ENCODE measurements at regions not wholly inside any gene's neighbourhood (a gene's known extent, or its start where the extent isn't known, plus 50 kb on each side); places are given as distances from the start of the nearest gene placed in this dataset.

GRCh38 chr14:59126714-59127436 is 61.6 kb upstream of the DAAM1 start:
- no peak overlapping the region for H3K4me3 Mint-ChIP-seq
- H3K4me3 ChIP-seq (ENCODE audit: low read length), result no peak overlapping the region
- no peaks in the 10 kb centered on the region for H3K36me3 ChIP-seq (ENCODE audit: control insufficient read depth, insufficient read depth, low read length)
- peak; percentile 92 for TF ChIP-seq CTCF (conservative IDR thresholded peaks at IDR 0.05)
- H3K9me3 Mint-ChIP-seq, result no peaks in the 10 kb centered on the region
- H3K9me3 ChIP-seq (ENCODE audit: control insufficient read depth, low read length), result no peaks in the 10 kb centered on the region
- no peaks in the 10 kb centered on the region for H3K4me1 ChIP-seq (ENCODE audit: control insufficient read depth, insufficient read depth, low read length)
- WGBS, 2 experiments (ENCODE audit: insufficient coverage in 1 of 2, insufficient read length in 1 of 2), result 40 to 49% methylated on average over 3 of the region's 4 CpGs
- no peaks in the 10 kb centered on the region for H3K27me3 ChIP-seq (ENCODE audit: control insufficient read depth, insufficient read depth, low read length, poor library complexity, severe bottlenecking)
- DNase-seq, result peak; percentile 58
- no peaks in the 10 kb centered on the region for H3K27me3 Mint-ChIP-seq (ENCODE audit: insufficient read depth)
- H3K4me1 Mint-ChIP-seq, result no peaks in the 10 kb centered on the region
- no peaks in the 10 kb centered on the region for H3K36me3 Mint-ChIP-seq (ENCODE audit: low read depth)
- no peak overlapping the region for H3K9ac ChIP-seq (ENCODE audit: extremely low read depth, low read length, poor library complexity, severe bottlenecking)
- H3K27ac Mint-ChIP-seq, result no peak overlapping the region
- no peak overlapping the region for H3K27ac ChIP-seq (ENCODE audit: low read depth, low read length)

GRCh38 chr14:59127437-59127732 is 61.1 kb upstream of the DAAM1 start:
- H3K9me3 Mint-ChIP-seq, result no peaks in the 10 kb centered on the region
- no peak overlapping the region for H3K4me3 ChIP-seq (ENCODE audit: low read length)

GRCh38 chr14:59130462-59130861 is 58.0 kb upstream of the DAAM1 start:
- DNase-seq, result no peak
- 86 to 90% methylated on average over 6 to 7 of the region's 7 CpGs for WGBS, 2 experiments (ENCODE audit: insufficient coverage in 1 of 2, insufficient read length in 1 of 2)
- H3K4me1 Mint-ChIP-seq, result no peaks in the 10 kb centered on the region
- H3K9me3 Mint-ChIP-seq, result no peaks in the 10 kb centered on the region
- no peaks in the 10 kb centered on the region for H3K9me3 ChIP-seq (ENCODE audit: control insufficient read depth, low read length)
- H3K27ac ChIP-seq (ENCODE audit: low read depth, low read length), result no peak overlapping the region
- H3K27me3 Mint-ChIP-seq (ENCODE audit: insufficient read depth), result no peaks in the 10 kb centered on the region
- no peak overlapping the region for H3K4me3 Mint-ChIP-seq
- no peaks in the 10 kb centered on the region for H3K27me3 ChIP-seq (ENCODE audit: control insufficient read depth, insufficient read depth, low read length, poor library complexity, severe bottlenecking)
- no peaks in the 10 kb centered on the region for H3K4me1 ChIP-seq (ENCODE audit: control insufficient read depth, insufficient read depth, low read length)
- no peak for TF ChIP-seq CTCF (conservative IDR thresholded peaks at IDR 0.05)
- H3K4me3 ChIP-seq (ENCODE audit: low read length), result no peak overlapping the region
- no peaks in the 10 kb centered on the region for H3K36me3 ChIP-seq (ENCODE audit: control insufficient read depth, insufficient read depth, low read length)
- no peaks in the 10 kb centered on the region for H3K36me3 Mint-ChIP-seq (ENCODE audit: low read depth)
- H3K9ac ChIP-seq (ENCODE audit: extremely low read depth, low read length, poor library complexity, severe bottlenecking), result no peak overlapping the region
- no peak overlapping the region for H3K27ac Mint-ChIP-seq

More at GRCh38 chr14:59127437-59127732, 61.1 kb upstream of the DAAM1 start:
- Histone ChIP-seq H3K27me3 (ENCODE audit: control insufficient read depth, insufficient read depth, low read length, poor library complexity, severe bottlenecking) (no peaks in the 10 kb centered on the region), H3K9ac (ENCODE audit: extremely low read depth, low read length, poor library complexity, severe bottlenecking) (no peak overlapping the region), H3K4me1 (ENCODE audit: control insufficient read depth, insufficient read depth, low read length) (no peaks in the 10 kb centered on the region), H3K9me3 (ENCODE audit: control insufficient read depth, low read length) (no peaks in the 10 kb centered on the region), H3K27ac (ENCODE audit: low read depth, low read length) (no peak overlapping the region), H3K36me3 (ENCODE audit: control insufficient read depth, insufficient read depth, low read length) (no peaks in the 10 kb centered on the region)
- H3K27me3 Mint-ChIP-seq (ENCODE audit: insufficient read depth), result no peaks in the 10 kb centered on the region
- TF ChIP-seq CTCF (conservative IDR thresholded peaks at IDR 0.05), result peak; percentile 5
- WGBS, 2 experiments (ENCODE audit: insufficient coverage in 1 of 2, insufficient read length in 1 of 2), result no CpG with 5 or more reads among the region's 1 CpG
- H3K4me1 Mint-ChIP-seq, result no peaks in the 10 kb centered on the region
- no peak overlapping the region for H3K27ac Mint-ChIP-seq
- no peaks in the 10 kb centered on the region for H3K36me3 Mint-ChIP-seq (ENCODE audit: low read depth)
- no peak overlapping the region for H3K4me3 Mint-ChIP-seq
- DNase-seq, result no peak

Data from endodermal cell (in vitro differentiated cells).